GM20000 (cell line): ENCODE measurements at regions not wholly inside any gene's neighbourhood (a gene's known extent, or its start where the extent isn't known, plus 50 kb on each side); places are given as distances from the start of the nearest gene placed in this dataset.
"Not testable (repeated sequence)": the region's sequence is repeated elsewhere in the genome, so short reads cannot be mapped to it uniquely, and the experiment has no call there.

ENCODE experiments used
- DNase-seq: peaks from one replicate; pipeline ENCODE4 v3.0.0; 2012; ENCODE audit warnings: low spot score
- TF ChIP-seq, protein P1 (sequence below): IDR thresholded peaks from 2 replicates; pipeline ENCODE4 v1.5.1; 2012; ENCODE audit warnings: mild to moderate bottlenecking, control low read depth; ENCODE audit errors: extremely low read depth, missing control alignments

DNA sequence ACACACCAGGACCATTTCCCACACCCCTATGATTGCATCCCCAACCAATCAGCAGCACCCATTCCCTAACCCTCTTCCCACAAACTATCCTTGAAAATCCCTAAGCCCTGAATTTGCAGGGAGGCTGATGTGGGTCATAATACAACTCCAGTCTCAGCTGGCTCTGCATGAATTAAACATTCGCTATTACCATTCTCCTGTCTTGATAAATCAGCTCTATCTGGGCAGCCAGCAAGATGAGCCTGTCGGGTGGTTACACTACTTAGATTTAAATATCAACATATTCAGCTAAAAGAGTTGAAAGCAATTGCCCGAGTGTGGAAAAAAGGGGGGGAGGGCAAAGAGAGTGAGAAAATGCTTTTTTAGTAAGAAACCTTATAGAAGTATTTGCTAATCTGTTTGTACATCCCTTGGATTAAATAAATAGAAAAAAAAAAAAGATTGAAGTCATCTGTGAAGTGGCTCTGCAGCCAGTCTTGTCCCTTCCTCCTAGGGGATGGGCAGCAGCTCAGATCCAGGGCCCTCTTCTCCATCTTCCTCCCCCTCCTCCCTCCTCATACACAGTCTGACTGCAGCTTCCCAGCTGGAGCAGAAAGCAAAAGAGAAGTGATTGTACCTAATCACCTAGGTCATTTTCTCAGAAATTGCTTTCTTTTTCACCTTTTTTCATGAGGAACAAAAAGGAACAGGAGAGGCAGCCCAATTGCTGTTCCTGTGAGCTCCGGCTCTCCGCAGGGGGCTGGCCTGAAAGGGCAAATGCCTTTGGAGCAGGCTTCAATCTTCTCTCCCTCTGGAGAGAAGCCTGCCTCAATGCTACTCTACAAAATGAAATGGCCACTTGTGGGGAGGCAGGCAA, 356.6 kb upstream of the SULF2 start:
- DNase-seq: no peak
- TF ChIP-seq, protein P1, sequence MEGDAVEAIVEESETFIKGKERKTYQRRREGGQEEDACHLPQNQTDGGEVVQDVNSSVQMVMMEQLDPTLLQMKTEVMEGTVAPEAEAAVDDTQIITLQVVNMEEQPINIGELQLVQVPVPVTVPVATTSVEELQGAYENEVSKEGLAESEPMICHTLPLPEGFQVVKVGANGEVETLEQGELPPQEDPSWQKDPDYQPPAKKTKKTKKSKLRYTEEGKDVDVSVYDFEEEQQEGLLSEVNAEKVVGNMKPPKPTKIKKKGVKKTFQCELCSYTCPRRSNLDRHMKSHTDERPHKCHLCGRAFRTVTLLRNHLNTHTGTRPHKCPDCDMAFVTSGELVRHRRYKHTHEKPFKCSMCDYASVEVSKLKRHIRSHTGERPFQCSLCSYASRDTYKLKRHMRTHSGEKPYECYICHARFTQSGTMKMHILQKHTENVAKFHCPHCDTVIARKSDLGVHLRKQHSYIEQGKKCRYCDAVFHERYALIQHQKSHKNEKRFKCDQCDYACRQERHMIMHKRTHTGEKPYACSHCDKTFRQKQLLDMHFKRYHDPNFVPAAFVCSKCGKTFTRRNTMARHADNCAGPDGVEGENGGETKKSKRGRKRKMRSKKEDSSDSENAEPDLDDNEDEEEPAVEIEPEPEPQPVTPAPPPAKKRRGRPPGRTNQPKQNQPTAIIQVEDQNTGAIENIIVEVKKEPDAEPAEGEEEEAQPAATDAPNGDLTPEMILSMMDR: no peak

DNA sequence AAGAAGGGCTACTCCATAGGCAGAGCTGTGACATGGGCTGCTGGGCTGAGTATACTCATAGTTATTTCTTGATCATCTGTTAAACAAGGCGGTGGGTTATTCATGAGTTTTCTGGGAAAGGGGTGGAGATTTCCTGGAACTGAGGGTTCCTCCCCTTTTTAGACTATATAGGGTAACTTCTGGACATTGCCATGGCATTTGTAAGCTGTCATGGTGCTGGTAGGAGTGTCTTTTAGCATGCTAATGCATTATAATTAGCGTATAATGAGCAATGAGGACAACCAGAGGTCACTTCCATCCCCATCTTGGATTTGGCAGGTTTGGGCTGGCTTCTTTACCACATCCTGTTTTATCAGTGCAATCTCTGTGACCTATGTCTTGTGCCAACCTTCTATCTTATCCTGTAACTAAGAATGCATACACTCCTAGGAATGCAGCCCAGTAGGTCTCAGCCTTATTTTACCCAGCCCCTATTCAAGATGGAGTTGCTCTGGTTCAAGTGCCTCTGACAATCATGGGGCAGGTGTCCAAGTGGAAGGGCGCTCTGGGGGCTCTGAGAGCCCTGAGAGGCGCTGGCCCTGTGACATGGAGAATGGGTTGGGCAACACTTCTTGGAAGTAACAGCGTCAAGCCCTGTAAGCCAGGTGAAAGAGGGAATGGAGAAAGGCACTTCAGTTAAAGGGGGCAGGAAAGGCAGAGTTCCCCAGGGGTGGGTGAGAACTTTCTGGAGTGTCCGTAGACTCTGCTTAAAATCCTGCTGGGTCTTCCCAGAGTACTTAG, 354.2 kb upstream of the SULF2 start:
- no peak for DNase-seq
- TF ChIP-seq, protein P1: no peak

DNA sequence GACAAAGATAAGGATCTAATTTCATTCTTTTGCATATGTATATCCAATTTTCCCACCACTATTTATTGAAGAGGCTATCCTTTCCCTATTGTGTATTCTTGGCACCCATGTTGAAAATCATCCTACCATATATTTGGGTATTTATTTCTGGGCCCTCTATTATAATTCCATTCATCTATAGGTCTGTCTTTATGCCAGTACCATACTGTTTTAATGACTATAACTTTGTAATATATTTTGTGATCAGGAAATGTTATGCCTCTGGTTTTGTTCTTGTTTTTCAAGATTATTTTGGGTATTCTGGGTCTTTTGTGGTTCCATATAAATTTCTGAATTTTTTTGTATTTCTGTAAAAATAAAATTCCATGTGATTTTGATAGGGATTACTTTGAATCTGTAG, 347.6 kb upstream of the SULF2 start:
- DNase-seq: no peak
- TF ChIP-seq, protein P1: no peak

DNA sequence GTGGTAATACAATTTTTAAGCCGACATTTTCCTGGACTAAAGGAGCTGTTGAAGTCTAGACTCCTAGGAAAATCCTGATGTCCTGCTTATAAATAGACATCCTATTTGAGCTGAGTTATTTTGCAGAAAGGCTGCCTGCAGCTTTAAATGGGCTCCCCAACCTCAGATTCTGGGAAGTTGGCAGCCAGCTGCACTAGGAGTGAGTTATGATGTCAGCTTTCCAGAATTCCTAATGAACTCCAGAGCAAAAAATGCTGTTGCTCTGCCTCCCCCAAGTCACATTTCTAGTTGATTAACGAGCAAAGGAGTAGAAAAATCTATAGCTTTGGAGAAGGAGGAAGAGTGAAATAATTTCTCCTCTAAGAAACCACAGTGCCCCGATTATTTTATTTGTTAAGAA, 346.3 kb upstream of the SULF2 start:
- TF ChIP-seq, protein P1: no peak
- no peak for DNase-seq

DNA sequence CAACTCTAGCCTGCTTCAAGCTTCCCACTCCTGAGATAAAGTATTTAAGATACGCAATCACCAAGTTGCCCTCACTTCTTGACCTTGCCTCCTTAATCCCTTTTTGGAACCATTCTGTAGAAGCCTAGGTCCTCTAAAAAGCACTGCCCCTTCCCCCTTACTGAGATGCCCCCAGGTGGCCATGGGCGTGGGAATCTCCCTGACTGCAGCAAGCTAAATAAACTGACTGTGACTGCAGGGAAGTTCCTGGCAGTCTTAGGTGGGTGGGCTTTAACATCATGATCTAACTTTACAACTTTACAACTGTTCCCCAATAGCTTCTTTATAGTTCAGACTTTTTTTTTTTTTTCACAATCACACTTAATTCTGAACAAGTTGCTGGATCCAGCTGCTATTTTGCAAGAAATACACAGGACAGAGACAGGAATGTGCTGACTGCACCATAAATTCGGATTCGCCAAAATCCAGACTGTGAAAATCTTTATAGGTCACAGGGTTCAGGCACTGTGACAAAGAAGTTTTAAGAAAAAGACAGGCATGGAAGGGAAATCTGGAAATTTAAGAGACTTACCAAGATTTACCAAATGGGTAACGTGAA, 344.2 kb upstream of the SULF2 start:
- no peak for DNase-seq
- TF ChIP-seq, protein P1: no peak

DNA sequence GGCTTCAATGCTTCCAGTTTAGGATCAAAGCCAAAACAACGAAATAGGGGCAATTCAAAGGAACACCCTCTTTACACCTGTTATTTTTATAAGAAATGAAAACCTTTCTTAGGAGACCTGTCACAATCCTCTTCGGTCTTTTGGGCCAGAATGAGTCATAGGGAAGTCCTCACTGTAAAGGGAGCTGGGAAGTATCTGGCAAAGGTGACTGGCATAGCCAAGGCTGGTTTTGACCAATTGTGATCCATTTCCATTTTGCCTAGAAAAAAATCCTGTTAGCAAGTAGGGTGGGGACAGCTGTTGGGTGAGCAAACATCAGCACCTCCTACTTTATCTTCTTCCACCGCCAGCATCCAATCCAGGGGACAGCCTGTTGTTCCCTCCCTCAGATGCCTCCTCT, 343.2 kb upstream of the SULF2 start:
- TF ChIP-seq, protein P1: no peak
- DNase-seq: no peak

DNA sequence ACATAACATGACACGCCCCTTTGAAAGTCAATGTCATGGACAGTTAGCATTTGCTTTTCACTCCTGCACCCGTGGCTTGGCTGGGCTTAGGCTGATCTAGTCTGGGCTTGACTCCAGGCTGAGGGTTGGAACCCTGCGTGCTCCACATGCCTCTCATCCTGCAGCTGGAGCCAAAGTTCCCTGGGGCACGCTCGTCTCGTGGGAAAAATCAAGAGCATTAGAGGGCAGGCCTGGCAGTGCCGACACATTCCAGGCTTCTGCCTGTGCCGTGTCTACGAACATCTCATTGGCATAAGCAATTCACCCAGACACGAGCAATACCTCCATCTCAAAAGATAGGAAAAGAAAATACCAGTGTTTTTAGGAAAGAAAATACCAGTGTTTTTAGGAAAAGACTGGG, 342.7 kb upstream of the SULF2 start:
- DNase-seq: not testable (repeated sequence)

DNA sequence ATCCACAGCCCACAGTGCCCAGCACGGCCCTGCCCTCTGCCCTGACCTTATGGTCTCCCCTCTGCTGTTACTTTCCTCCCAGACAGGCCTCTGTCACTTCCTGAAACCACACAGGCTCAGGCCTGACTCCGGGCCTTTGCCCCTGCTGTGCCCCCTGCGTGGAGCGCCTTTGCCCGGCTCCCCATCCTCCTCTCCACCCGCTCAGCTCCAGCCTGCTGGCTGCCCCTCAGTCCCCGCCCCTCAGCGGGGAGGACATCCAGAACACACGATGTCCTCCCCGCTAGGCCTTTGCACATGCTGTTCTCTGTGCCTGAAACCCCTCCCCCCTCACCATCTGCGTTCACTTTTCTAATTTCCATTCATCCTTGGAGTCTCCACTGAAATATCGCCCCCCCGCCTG, 341.9 kb upstream of the SULF2 start:
- not testable (repeated sequence) for DNase-seq
